ENCODE measurements at regions not wholly inside any gene's neighbourhood (a gene's known extent, or its start where the extent isn't known, plus 50 kb on each side); places are given as distances from the start of the nearest gene placed in this dataset.

GRCh38 chr2:7673101-7673500 is 755.9 kb downstream of the RNF144A start:
- no TSS peak for BruUV-seq (replicated peaks)
- TF ChIP-seq EZH2 (IDR thresholded peaks at IDR 0.05; ENCODE audit: borderline replicate concordance, low read depth, low read length, poor library complexity, severe bottlenecking) (no peak), CTCF (conservative IDR thresholded peaks at IDR 0.05; ENCODE audit: low read depth, low read length) (no peak)
- Histone ChIP-seq H3K9me3 (ENCODE audit: low read depth, low read length, poor library complexity, severe bottlenecking) (no peaks in the 10 kb centered on the region), H3K4me1 (ENCODE audit: insufficient read depth, low read length, poor library complexity, severe bottlenecking) (no peaks in the 10 kb centered on the region), H3K36me3 (ENCODE audit: insufficient read depth, low read length, poor library complexity, severe bottlenecking) (no peaks in the 10 kb centered on the region), H3K4me3 (ENCODE audit: low read depth, low read length, poor library complexity, severe bottlenecking) (no peak overlapping the region), H3K27me3 (replicated peaks; ENCODE audit: insufficient read depth, low read depth, low read length, poor library complexity) (no peaks in the 10 kb centered on the region), H3K27ac (ENCODE audit: low read depth, low read length, poor library complexity, severe bottlenecking) (no peak overlapping the region)
- ChIA-PET CTCF (no interaction called here), POLR2A (ENCODE audit: low non-redundant PET) (no interaction called here)
- no peak for DNase-seq (ENCODE audit: low spot score)
- intact Hi-C loops (cut with micrococcal nuclease; ENCODE audit: unreplicated experiment), result loop anchor here (5.0 to 10.0 kb wide), 2 partner anchors 248 to 576 kb away; no protein-coding TSS in a partner anchor

- DNase-seq (ENCODE audit: low spot score), result no peak
- ChIA-PET CTCF (no interaction called here), POLR2A (ENCODE audit: low non-redundant PET) (no interaction called here)
- Histone ChIP-seq H3K27ac (ENCODE audit: low read depth, low read length, poor library complexity, severe bottlenecking) (no peak overlapping the region), H3K9me3 (ENCODE audit: low read depth, low read length, poor library complexity, severe bottlenecking) (no peaks in the 10 kb centered on the region), H3K4me1 (ENCODE audit: insufficient read depth, low read length, poor library complexity, severe bottlenecking) (no peaks in the 10 kb centered on the region), H3K4me3 (ENCODE audit: low read depth, low read length, poor library complexity, severe bottlenecking) (no peak overlapping the region), H3K27me3 (replicated peaks; ENCODE audit: insufficient read depth, low read depth, low read length, poor library complexity) (no peaks in the 10 kb centered on the region), H3K36me3 (ENCODE audit: insufficient read depth, low read length, poor library complexity, severe bottlenecking) (no peaks in the 10 kb centered on the region)
- BruUV-seq (replicated peaks), result no TSS peak
- intact Hi-C loops (cut with micrococcal nuclease; ENCODE audit: unreplicated experiment), result loop anchor here (5.0 to 10.0 kb wide), 2 partner anchors 249 to 577 kb away; no protein-coding TSS in a partner anchor
- TF ChIP-seq CTCF (conservative IDR thresholded peaks at IDR 0.05; ENCODE audit: low read depth, low read length), result no peak
- no peak for TF ChIP-seq EZH2 (IDR thresholded peaks at IDR 0.05; ENCODE audit: borderline replicate concordance, low read depth, low read length, poor library complexity, severe bottlenecking)
These were observed 756.6 kb downstream of the RNF144A start for GRCh38 chr2:7673853-7674252.

- Histone ChIP-seq H3K27ac (ENCODE audit: low read depth, low read length, poor library complexity, severe bottlenecking) (no peak overlapping the region), H3K4me1 (ENCODE audit: insufficient read depth, low read length, poor library complexity, severe bottlenecking) (no peaks in the 10 kb centered on the region), H3K4me3 (ENCODE audit: low read depth, low read length, poor library complexity, severe bottlenecking) (no peak overlapping the region), H3K27me3 (replicated peaks; ENCODE audit: insufficient read depth, low read depth, low read length, poor library complexity) (no peaks in the 10 kb centered on the region), H3K36me3 (ENCODE audit: insufficient read depth, low read length, poor library complexity, severe bottlenecking) (no peaks in the 10 kb centered on the region), H3K9me3 (ENCODE audit: low read depth, low read length, poor library complexity, severe bottlenecking) (no peaks in the 10 kb centered on the region)
- ChIA-PET POLR2A (ENCODE audit: low non-redundant PET) (no interaction called here), CTCF (no interaction called here)
- no peak for DNase-seq (ENCODE audit: low spot score)
- BruUV-seq (replicated peaks), result no TSS peak
- intact Hi-C loops (cut with micrococcal nuclease; ENCODE audit: unreplicated experiment), result loop anchor here (5.0 to 10.0 kb wide), 2 partner anchors 250 to 577 kb away; no protein-coding TSS in a partner anchor
- TF ChIP-seq EZH2 (IDR thresholded peaks at IDR 0.05; ENCODE audit: borderline replicate concordance, low read depth, low read length, poor library complexity, severe bottlenecking) (no peak), CTCF (conservative IDR thresholded peaks at IDR 0.05; ENCODE audit: low read depth, low read length) (no peak)
These were observed 757.4 kb downstream of the RNF144A start for GRCh38 chr2:7674606-7675005.
